K562 (cell line): ENCODE measurements at regions not wholly inside any gene's neighbourhood (a gene's known extent, or its start where the extent isn't known, plus 50 kb on each side); places are given as distances from the start of the nearest gene placed in this dataset.

Experiments
- ATAC-seq: fragments of 200-7000 bp; cut with Tn5 transposase; 3 replicates; pipeline ENCODE4 v1.9.1; 2020; ENCODE audit warnings: moderate library complexity
- BruUV-seq: library from RNA; stranded (reverse); fragments of 400-500 nt; replicated peaks from 2 replicates; lab custom pipeline; 2021; lab: Mats Ljungman, UMichigan
- CTCF ChIA-PET: fragments of 300-600 bp; formaldehyde crosslinking; extraction: SDS; loops from one replicate; lab custom pipeline; 2021; ENCODE audit warnings: low intra/inter-chr PET ratio; lab: Yijun Ruan, JAX
- POLR2A ChIA-PET: fragments of 300-600, 350-650 bp; sonication (Branson Sonifier 250); formaldehyde crosslinking; extraction: SDS; loops from one replicate; lab custom pipeline; 2021; ENCODE audit warnings: antibody characterized with exemption, inconsistent platforms; lab: Yijun Ruan, JAX
- DNase-seq, 4 experiments: peaks; one replicate each; pipeline versions ENCODE4 v3.0.0 to v3.0.0-alpha.2; 2011 to 2018; ENCODE audit warnings: low spot score in 3 of 4, mixed read lengths in 3 of 4; ENCODE audit errors: extremely low read depth in 1 of 4
- FAIRE-seq: peaks from 2 replicates; lab custom pipeline; 2011; peaks lifted over from hg19 to GRCh38; lab: Jason Lieb, UNC
- H2AFZ ChIP-seq: 2 replicates; pipeline ENCODE4 v1.6.0; 2011; ENCODE audit warnings: low read depth, low read length, control low read depth, inconsistent platforms
- H3K27ac ChIP-seq: fragments of 200-600 bp; 3 replicates; pipeline ENCODE4 v1.8.0; 2011; ENCODE audit warnings: low read depth, mild to moderate bottlenecking, control low read depth, inconsistent platforms, low read length, moderate library complexity, mixed read lengths; ENCODE audit errors: extremely low read depth
- H3K27me3 ChIP-seq, 2 experiments: fragments of 300-600 bp in 1 of 2; 2 replicates in 1 of 2; 3 replicates in 1 of 2; pipeline versions ENCODE4 v1.6.0 to v1.8.0; 2011; ENCODE audit warnings: inconsistent platforms in 2 of 2, low read length in 2 of 2, mild to moderate bottlenecking in 1 of 2, mixed read lengths in 1 of 2, moderate library complexity in 1 of 2; ENCODE audit not compliant: control insufficient read depth in 2 of 2, insufficient read depth in 2 of 2
- H3K36me3 ChIP-seq: fragments of 300-600 bp; 3 replicates; pipeline ENCODE4 v1.8.0; 2011; ENCODE audit warnings: mild to moderate bottlenecking, low read length, inconsistent platforms; ENCODE audit not compliant: control insufficient read depth, insufficient read depth
- H3K4me1 ChIP-seq, 2 experiments: fragments of 200-600 bp in 1 of 2; replicated peaks in 1 of 2; 2 replicates in 1 of 2; 3 replicates in 1 of 2; pipeline versions ENCODE4 v1.5.1 to v1.8.0; 2011; ENCODE audit warnings: inconsistent platforms in 2 of 2, low read length in 2 of 2, mild to moderate bottlenecking in 1 of 2, mixed read lengths in 1 of 2, moderate library complexity in 1 of 2; ENCODE audit not compliant: control insufficient read depth in 2 of 2, insufficient read depth in 2 of 2
- H3K4me2 ChIP-seq: 2 replicates; pipeline ENCODE4 v1.6.1; 2011; ENCODE audit warnings: low read length, control low read depth, inconsistent platforms, mixed read lengths; ENCODE audit not compliant: insufficient read depth
- H3K4me3 ChIP-seq: fragments of 200-600 bp; sonication (generic), shearing (Covaris generic); 2 replicates; pipeline ENCODE4 v1.5.1; 2016; ENCODE audit warnings: control low read depth, inconsistent platforms
- H3K79me2 ChIP-seq: fragments of 200-600 bp; 3 replicates; pipeline ENCODE4 v1.8.0; 2011; ENCODE audit warnings: low read length, inconsistent platforms; ENCODE audit not compliant: control insufficient read depth, insufficient read depth
- H3K9ac ChIP-seq, 2 experiments: 2 replicates each; pipeline versions ENCODE4 v1.6.0 to v1.6.1; 2011; ENCODE audit warnings: low read depth in 2 of 2, low read length in 2 of 2, control low read depth in 1 of 2, inconsistent platforms in 1 of 2, mild to moderate bottlenecking in 1 of 2, mixed read lengths in 1 of 2; ENCODE audit not compliant: insufficient read depth in 1 of 2
- H3K9me1 ChIP-seq: one replicate; pipeline ENCODE4 v1.6.0; 2011; ENCODE audit warnings: inconsistent platforms, mild to moderate bottlenecking, low read length, moderate library complexity; ENCODE audit not compliant: control insufficient read depth, insufficient read depth
- H3K9me3 ChIP-seq: replicated peaks from 2 replicates; pipeline ENCODE4 v1.5.1; 2011; ENCODE audit warnings: low read depth, low read length, inconsistent platforms; ENCODE audit not compliant: control insufficient read depth, insufficient read depth
- H4K20me1 ChIP-seq: replicated peaks from 2 replicates; pipeline ENCODE4 v1.6.1; 2011; ENCODE audit warnings: low read length, inconsistent platforms, mixed read lengths; ENCODE audit not compliant: control insufficient read depth, insufficient read depth
- CHD2 ChIP-seq: IDR thresholded peaks from 2 replicates; pipeline ENCODE4 v1.6.1; 2011; ENCODE audit warnings: low read depth, low read length
- HOXB6 ChIP-seq: fragments of 250-450 bp; sonication (Bioruptor Pico); IDR thresholded peaks from 2 replicates; pipeline ENCODE4 v1.5.1; 2022; ENCODE audit warnings: mild to moderate bottlenecking, borderline replicate concordance
- KLF1 ChIP-seq: fragments of 450-650 bp; IDR thresholded peaks from 2 replicates; pipeline ENCODE4 v1.6.1; 2016; ENCODE audit warnings: missing genetic modification characterization, missing compliant biosample characterization
- MBD2 ChIP-seq: sonication (generic); IDR thresholded peaks from 2 replicates; pipeline ENCODE4 v1.6.1; 2016; ENCODE audit warnings: low read depth, borderline replicate concordance
- RBM14 ChIP-seq: fragments of 200-400 bp; formaldehyde crosslinking; IDR thresholded peaks from 2 replicates; pipeline ENCODE4 v1.6.1; 2018; ENCODE audit warnings: low read depth, mild to moderate bottlenecking, low read length, moderate library complexity, borderline replicate concordance; ENCODE audit not compliant: insufficient read depth
- RNF2 ChIP-seq: sonication (generic); IDR thresholded peaks from 2 replicates; pipeline ENCODE4 v1.6.1; 2016
- SP2 ChIP-seq: IDR thresholded peaks from 2 replicates; pipeline ENCODE4 v1.6.1; 2011; ENCODE audit warnings: mild to moderate bottlenecking, low read depth, low read length, moderate library complexity; ENCODE audit not compliant: poor library complexity, severe bottlenecking; ENCODE audit errors: extremely low read depth
- ZBTB26 ChIP-seq: fragments of 450-650 bp; formaldehyde crosslinking; IDR thresholded peaks from 2 replicates; pipeline ENCODE4 v1.4.0; 2022; ENCODE audit warnings: missing genetic modification characterization
- ZNF507 ChIP-seq: conservative IDR thresholded peaks from 2 replicates; pipeline ENCODE4 v1.6.1; 2017; ENCODE audit warnings: missing genetic modification characterization, missing compliant biosample characterization
- ZSCAN29 ChIP-seq: fragments of 450-650 bp; IDR thresholded peaks from 2 replicates; pipeline ENCODE4 v1.6.1; 2017
- WGBS: fragments of 100-300 bp; shearing (Covaris generic); methylation state at CpG from one replicate; pipeline ENCODE4 v1.1.6; 2016; ENCODE audit warnings: low coverage, mixed read lengths; ENCODE audit not compliant: insufficient coverage; ENCODE audit errors: missing lambda C conversion rate; 5-methylcytosine and 5-hydroxymethylcytosine counted together
- in situ Hi-C: fragments of 300-500 bp; cut with MboI; formaldehyde crosslinking; loops from 4 replicates; pipeline ENCODE4 v1.15.0; 2018; ENCODE audit warnings: inconsistent platforms, mixed read lengths
- intact Hi-C: fragments of 100-400 bp; cut with micrococcal nuclease; formaldehyde crosslinking; loops from 2 replicates; pipeline ENCODE4 v1.14.2; 2022

GRCh38 chr7:19249281-19249680 lies 104.1 kb upstream of the FERD3L start:
- no peak for FAIRE-seq
- no TSS peak for BruUV-seq
- in situ Hi-C loops (no loop called here), intact Hi-C loops (no loop called here)
- ChIA-PET POLR2A (no interaction called here), CTCF (no interaction called here)
- TF ChIP-seq ZBTB26 (CRISPR knock-in tag): no peak
- no peak for TF ChIP-seq RBM14
- TF ChIP-seq ZSCAN29: no peak
- TF ChIP-seq ZNF507: no peak
- no peak for TF ChIP-seq RNF2
- no peak for TF ChIP-seq KLF1 (tag)
- TF ChIP-seq HOXB6 (CRISPR knock-in tag): no peak
- TF ChIP-seq SP2: no peak
- no peak for TF ChIP-seq MBD2
- TF ChIP-seq CHD2: no peak
- H3K9me3 ChIP-seq: no peaks in the 10 kb centered on the region
- H2AFZ ChIP-seq: no peak overlapping the region
- H4K20me1 ChIP-seq: no peaks in the 10 kb centered on the region
- no peak overlapping the region for H3K4me2 ChIP-seq
- no peaks in the 10 kb centered on the region for H3K9me1 ChIP-seq
- no peak for DNase-seq
- H3K36me3 ChIP-seq: no peaks in the 10 kb centered on the region
- H3K9ac ChIP-seq: no peak overlapping the region
- no peak overlapping the region for H3K27ac ChIP-seq
- no peaks in the 10 kb centered on the region for H3K4me1 ChIP-seq
- no peaks in the 10 kb centered on the region for H3K27me3 ChIP-seq
- no peak overlapping the region for H3K4me3 ChIP-seq
- WGBS: 5% methylated on average over 4 of the region's 4 CpGs
- H3K79me2 ChIP-seq: no peaks in the 10 kb centered on the region
- ATAC-seq: no peak
